Upper lobe of left lung (tissue), 6 donors: ENCODE measurements at regions not wholly inside any gene's neighbourhood (a gene's known extent, or its start where the extent isn't known, plus 50 kb on each side); places are given as distances from the start of the nearest gene placed in this dataset.
"Not testable (repeated sequence)": the region's sequence is repeated elsewhere in the genome, so short reads cannot be mapped to it uniquely, and the experiment has no call there.

Experiments
- ATAC-seq, 2 donors: fragments of 200-7000 bp; cut with Tn5 transposase; one replicate each; pipeline ENCODE4 v1.9.1; 2022; ENCODE audit warnings: mild to moderate bottlenecking in 2 of 2, moderate library complexity in 2 of 2; ENCODE audit not compliant: low FRiP score in 2 of 2
- DNase-seq, 2 donors: peaks; one replicate each; pipeline ENCODE4 v3.0.0-alpha.2; 2019 to 2020
- H3K27ac ChIP-seq, 4 donors: fragments of 200-600 bp; sonication (generic); one replicate each; pipeline ENCODE4 v1.5.1; 2016 to 2019
- H3K27me3 ChIP-seq, 4 donors: fragments of 200-600 bp; sonication (generic); one replicate each; pipeline ENCODE4 v1.5.1; 2017 to 2019
- H3K36me3 ChIP-seq, 4 donors: fragments of 200-600 bp; sonication (generic); one replicate each; pipeline ENCODE4 v1.5.1; 2016 to 2019
- H3K4me1 ChIP-seq, 4 donors: fragments of 200-600 bp; sonication (generic); one replicate each; pipeline ENCODE4 v1.5.1; 2018 to 2019
- H3K4me3 ChIP-seq, 4 donors: fragments of 200-600 bp; sonication (generic); one replicate each; pipeline ENCODE4 v1.5.1; 2017 to 2019; ENCODE audit warnings: mild to moderate bottlenecking in 2 of 4, moderate library complexity in 1 of 4
- H3K9me3 ChIP-seq, 4 donors: fragments of 200-600 bp; sonication (generic); one replicate each; pipeline ENCODE4 v1.5.1; 2018 to 2019
- CTCF ChIP-seq, 6 experiments: fragments of 450-650 bp in 4 of 6; fragments of 200-600 bp in 2 of 6; sonication (generic) in 2 of 6; IDR thresholded peaks; one replicate each; pipeline ENCODE4 v1.5.1; 2016 to 2019; ENCODE audit warnings: antibody characterized with exemption in 6 of 6
- EP300 ChIP-seq, 4 donors: sonication (generic); formaldehyde crosslinking; IDR thresholded peaks; one replicate each; pipeline ENCODE4 v1.5.1; 2017; ENCODE audit warnings: antibody characterized with exemption in 4 of 4, control low read depth in 2 of 4
- POLR2A ChIP-seq, 4 donors: fragments of 450-650 bp; IDR thresholded peaks; one replicate each; pipeline ENCODE4 v1.5.1; 2016 to 2017; ENCODE audit warnings: antibody characterized with exemption in 4 of 4, mild to moderate bottlenecking in 2 of 4
- POLR2AphosphoS5 ChIP-seq, 2 donors: sonication (generic); formaldehyde crosslinking; IDR thresholded peaks; one replicate each; pipeline ENCODE4 v1.5.1; 2017; ENCODE audit warnings: antibody characterized with exemption in 2 of 2
- WGBS, 2 donors: methylation state at CpG; one replicate each; pipeline ENCODE4 v1.1.5; 2017 to 2018; 5-methylcytosine and 5-hydroxymethylcytosine counted together
- donor health status: DM: no; HTN: no; CAD: no; lungs with moderate emphysema.
- donor health status: DM: no; HTN: yes; CAD: no; lungs with severe emphysema.

DNA sequence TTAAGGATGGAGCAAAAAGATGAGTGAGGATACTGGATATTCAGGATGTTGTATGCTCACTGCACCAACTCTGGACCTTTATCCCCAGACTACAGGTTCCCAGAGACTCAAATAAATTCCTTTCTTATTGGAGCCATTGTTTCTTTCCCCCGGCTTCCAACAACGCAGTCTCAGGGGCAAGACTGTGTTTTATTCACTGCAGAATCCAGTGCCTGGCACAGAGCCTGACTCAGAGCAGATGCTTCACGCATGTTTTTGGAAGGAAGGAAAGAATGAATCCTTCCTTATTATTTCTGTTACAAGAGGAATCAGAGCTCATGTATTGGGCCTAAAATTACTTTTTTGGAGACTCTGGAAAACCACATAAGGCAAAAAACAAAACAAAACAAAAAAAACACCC is 96.0 kb upstream of the VGLL4 start:
- TF ChIP-seq POLR2AphosphoS5 (IDR thresholded peaks at IDR 0.05), result no peak
- TF ChIP-seq CTCF (IDR thresholded peaks at IDR 0.05), result no peak
- no peak for TF ChIP-seq EP300 (IDR thresholded peaks at IDR 0.05)
- TF ChIP-seq POLR2A (IDR thresholded peaks at IDR 0.05), result no peak
- no peak for ATAC-seq

GRCh38 chr3:11739123-11739522 is 95.4 kb upstream of the VGLL4 start:
- no peak for DNase-seq
- Histone ChIP-seq H3K4me1 (no peaks in the 10 kb centered on the region), H3K27me3 (no peaks in the 10 kb centered on the region), H3K27ac (no peak overlapping the region), H3K36me3 (no peaks in the 10 kb centered on the region), H3K9me3 (no peaks in the 10 kb centered on the region), H3K4me3 (no peak overlapping the region)
- TF ChIP-seq POLR2A (IDR thresholded peaks at IDR 0.05), result no peak
- TF ChIP-seq CTCF (IDR thresholded peaks at IDR 0.05), result no peak
- no peak for TF ChIP-seq POLR2AphosphoS5 (IDR thresholded peaks at IDR 0.05)
- TF ChIP-seq EP300 (IDR thresholded peaks at IDR 0.05), result no peak
- peak in 1 of 2 donors; percentile 16 for ATAC-seq
- 77 to 81% methylated on average over 2 of the region's 2 CpGs for WGBS, 2 donors

More for the DNA sequence above, 96.0 kb upstream of the VGLL4 start:
- Histone ChIP-seq H3K27me3 (no peaks in the 10 kb centered on the region), H3K4me1 (no peaks in the 10 kb centered on the region), H3K9me3 (no peaks in the 10 kb centered on the region), H3K4me3 (no peak overlapping the region), H3K27ac (no peak overlapping the region), H3K36me3 (no peaks in the 10 kb centered on the region)
- WGBS, 2 donors, result 72 to 78% methylated on average over 3 of the region's 3 CpGs
- no peak for DNase-seq

GRCh38 chr3:11737742-11738141 is 94.0 kb upstream of the VGLL4 start:
- Histone ChIP-seq H3K27ac (no peak overlapping the region), H3K27me3 (no peaks in the 10 kb centered on the region), H3K4me1 (no peaks in the 10 kb centered on the region), H3K4me3 (no peak overlapping the region), H3K9me3 (no peaks in the 10 kb centered on the region), H3K36me3 (no peaks in the 10 kb centered on the region)
- no peak for DNase-seq
- TF ChIP-seq EP300 (IDR thresholded peaks at IDR 0.05), result no peak
- TF ChIP-seq POLR2A (IDR thresholded peaks at IDR 0.05), result no peak
- no peak for TF ChIP-seq CTCF (IDR thresholded peaks at IDR 0.05)
- no peak for TF ChIP-seq POLR2AphosphoS5 (IDR thresholded peaks at IDR 0.05)
- WGBS, 2 donors, result 77 to 84% methylated on average over 7 of the region's 7 CpGs
- no peak for ATAC-seq

DNA sequence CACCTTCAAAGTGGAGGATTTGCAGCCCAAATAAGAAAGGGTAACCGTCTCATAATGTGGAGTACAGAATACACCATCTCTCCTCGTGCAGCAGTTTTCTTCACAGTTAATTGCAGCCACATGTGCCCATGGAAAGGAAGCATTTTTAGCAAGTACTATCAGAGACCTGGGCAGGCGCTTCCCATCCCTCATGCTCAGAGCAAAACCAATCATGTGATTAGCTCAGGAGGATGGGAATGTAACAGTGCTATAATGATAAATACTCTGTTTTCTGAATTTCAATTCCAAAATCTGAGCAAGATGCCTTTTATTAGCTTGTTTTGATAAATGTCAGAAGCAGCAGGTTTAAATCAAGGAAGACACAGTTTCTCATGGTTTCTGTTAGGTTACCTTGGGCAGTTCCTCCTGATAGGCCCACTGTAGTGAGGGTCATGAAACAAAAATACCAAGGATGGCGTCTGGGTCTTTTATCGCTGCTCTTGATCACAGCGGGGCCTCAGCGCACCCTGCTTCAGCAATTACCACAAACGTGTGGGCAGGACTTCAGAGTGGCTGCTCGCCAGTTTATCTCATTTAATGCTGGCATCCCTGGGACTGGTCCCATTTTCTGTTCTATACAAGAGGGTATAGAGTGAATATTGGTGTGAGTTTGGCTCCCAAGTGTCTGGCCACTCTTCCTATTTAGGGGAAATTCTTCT is 92.6 kb upstream of the VGLL4 start:
- no peak overlapping the region for H3K27ac ChIP-seq
- no peaks in the 10 kb centered on the region for H3K36me3 ChIP-seq
- H3K4me1 ChIP-seq, result no peaks in the 10 kb centered on the region
- no peak overlapping the region for H3K4me3 ChIP-seq
- WGBS, 2 donors, result 79 to 80% methylated on average over 9 of the region's 9 CpGs
- TF ChIP-seq POLR2AphosphoS5 (IDR thresholded peaks at IDR 0.05) (no peak), EP300 (IDR thresholded peaks at IDR 0.05) (no peak), POLR2A (IDR thresholded peaks at IDR 0.05) (no peak), CTCF (IDR thresholded peaks at IDR 0.05) (no peak)
- no peaks in the 10 kb centered on the region for H3K9me3 ChIP-seq
- DNase-seq (no peak), ATAC-seq (no peak)
- H3K27me3 ChIP-seq, result no peaks in the 10 kb centered on the region

DNA sequence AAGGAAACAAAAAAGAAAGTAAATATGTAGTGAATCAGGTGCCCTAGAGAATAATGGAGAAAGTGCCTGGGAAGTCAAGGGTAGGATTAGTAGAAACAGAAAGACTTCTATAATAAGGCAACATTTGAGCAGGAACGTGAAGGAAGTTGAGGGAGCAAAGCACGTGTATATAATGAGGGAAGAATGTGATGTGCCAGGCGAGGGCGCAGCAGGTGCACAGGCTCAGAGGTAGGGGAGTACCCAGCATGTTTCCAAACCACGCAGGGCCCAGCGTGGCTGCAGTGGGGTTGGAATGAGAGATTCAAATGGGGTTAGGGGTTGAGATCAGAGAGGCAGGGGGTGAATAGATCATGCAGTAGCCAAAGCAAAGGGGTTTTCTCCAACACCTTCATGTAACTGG is 91.9 kb upstream of the VGLL4 start:
- 59 to 75% methylated on average over 6 of the region's 6 CpGs for WGBS, 2 donors
- ATAC-seq, result no peak
- TF ChIP-seq EP300 (IDR thresholded peaks at IDR 0.05) (no peak), POLR2A (IDR thresholded peaks at IDR 0.05) (no peak), POLR2AphosphoS5 (IDR thresholded peaks at IDR 0.05) (no peak), CTCF (IDR thresholded peaks at IDR 0.05) (no peak)
- Histone ChIP-seq H3K27me3 (no peaks in the 10 kb centered on the region), H3K36me3 (no peaks in the 10 kb centered on the region), H3K27ac (no peak overlapping the region), H3K9me3 (no peaks in the 10 kb centered on the region), H3K4me1 (no peaks in the 10 kb centered on the region), H3K4me3 (no peak overlapping the region)
- DNase-seq, result no peak

- not testable (repeated sequence) for H3K27me3 ChIP-seq, H3K4me1 ChIP-seq, ATAC-seq, H3K4me3 ChIP-seq, H3K9me3 ChIP-seq, H3K27ac ChIP-seq, DNase-seq, H3K36me3 ChIP-seq
- WGBS, 2 donors, result 95% methylated on average over 4 of the region's 4 CpGs
These were observed 91.4 kb upstream of the VGLL4 start for GRCh38 chr3:11735111-11735510.
